Loucy (cell line): ENCODE measurements at regions not wholly inside any gene's neighbourhood (a gene's known extent, or its start where the extent isn't known, plus 50 kb on each side); places are given as distances from the start of the nearest gene placed in this dataset.

Experiments
- H2AFZ ChIP-seq: fragments of 200-600 bp; sonication (generic); 2 replicates; pipeline ENCODE4 v1.6.0; 2016; ENCODE audit warnings: antibody characterized with exemption, mild to moderate bottlenecking, low read length, moderate library complexity
- H3F3A ChIP-seq: fragments of 200-600 bp; 2 replicates; pipeline ENCODE4 v1.6.0; 2016; ENCODE audit warnings: antibody characterized with exemption, low read depth, mild to moderate bottlenecking
- H3K27me3 ChIP-seq: fragments of 200-600 bp; sonication (generic); 2 replicates; pipeline ENCODE4 v1.6.1; 2014; ENCODE audit warnings: low read length, mild to moderate bottlenecking; ENCODE audit not compliant: insufficient read depth, poor library complexity, severe bottlenecking
- H3K36me3 ChIP-seq: fragments of 200-600 bp; sonication (generic); 2 replicates; pipeline ENCODE4 v1.6.1; 2016; ENCODE audit warnings: low read length; ENCODE audit not compliant: insufficient read depth
- H3K4me1 ChIP-seq: fragments of 200-600 bp; sonication (generic); 2 replicates; pipeline ENCODE4 v1.5.1; 2014; ENCODE audit warnings: low read length, mild to moderate bottlenecking; ENCODE audit not compliant: insufficient read depth, poor library complexity, severe bottlenecking
- H3K4me2 ChIP-seq: fragments of 200-600 bp; sonication (generic); 2 replicates; pipeline ENCODE4 v1.6.0; 2014; ENCODE audit warnings: antibody characterized with exemption, low read length, low read depth, mild to moderate bottlenecking; ENCODE audit not compliant: poor library complexity, severe bottlenecking
- H3K4me3 ChIP-seq: fragments of 200-600 bp; sonication (generic); 2 replicates; pipeline ENCODE4 v1.5.1; 2014; ENCODE audit warnings: low read length, mild to moderate bottlenecking, mixed read lengths; ENCODE audit not compliant: poor library complexity, severe bottlenecking
- H3K79me2 ChIP-seq: fragments of 200-600 bp; sonication (generic); 2 replicates; pipeline ENCODE4 v1.6.1; 2014; ENCODE audit warnings: low read length; ENCODE audit not compliant: insufficient read depth
- H3K9ac ChIP-seq: fragments of 200-600 bp; sonication (generic); 2 replicates; pipeline ENCODE4 v1.6.0; 2014; ENCODE audit warnings: mild to moderate bottlenecking, low read depth, low read length, moderate library complexity; ENCODE audit not compliant: poor library complexity, severe bottlenecking
- H3K9me2 ChIP-seq: fragments of 200-600 bp; sonication (generic); replicated peaks from 2 replicates; pipeline ENCODE4 v1.6.1; 2016; ENCODE audit warnings: low read depth, low read length, mixed read lengths
- H3K9me3 ChIP-seq: fragments of 200-600 bp; sonication (generic); 2 replicates; pipeline ENCODE4 v1.6.1; 2014; ENCODE audit warnings: mild to moderate bottlenecking, antibody characterized with exemption, low read length, low read depth; ENCODE audit not compliant: insufficient read depth
- H4K20me1 ChIP-seq: fragments of 200-600 bp; sonication (generic); 2 replicates; pipeline ENCODE4 v1.6.0; 2014; ENCODE audit warnings: antibody characterized with exemption, low read length, mild to moderate bottlenecking; ENCODE audit not compliant: insufficient read depth, poor library complexity, severe bottlenecking
- EZH2phosphoT487 ChIP-seq: fragments of 200-600 bp; IDR thresholded peaks from 2 replicates; pipeline ENCODE4 v1.6.1; 2018; ENCODE audit warnings: antibody characterized with exemption, mild to moderate bottlenecking, moderate library complexity, borderline replicate concordance
- TF ChIP-seq, protein P1 (sequence below): fragments of 200-600 bp; sonication (generic); conservative IDR thresholded peaks from 2 replicates; pipeline ENCODE4 v1.5.1; 2014; ENCODE audit warnings: mild to moderate bottlenecking, antibody characterized with exemption, low read length

DNA sequence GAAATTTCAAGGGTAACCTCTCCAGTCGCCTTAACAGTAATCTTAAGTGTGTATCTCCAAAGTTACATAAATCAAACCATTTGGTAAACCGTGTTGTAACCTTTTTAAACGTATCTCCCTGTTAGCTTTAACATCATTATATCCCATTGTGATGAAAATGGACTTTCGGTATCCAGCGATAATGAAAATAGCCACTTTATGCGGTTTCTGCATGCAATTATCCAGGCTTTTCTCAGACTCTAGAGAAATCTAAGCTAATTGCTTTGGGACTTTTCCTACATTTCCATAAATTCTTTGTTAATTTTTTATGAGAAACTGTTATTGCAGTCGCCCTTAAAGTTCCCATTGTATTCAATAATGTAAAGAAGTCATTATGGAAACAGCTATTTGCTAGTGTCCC, 170.7 kb downstream of the ZNF608 start:
- H3K9me3 ChIP-seq, result no peaks in the 10 kb centered on the region
- no peaks in the 10 kb centered on the region for H3K4me1 ChIP-seq
- no peaks in the 10 kb centered on the region for H3K79me2 ChIP-seq
- no peaks in the 10 kb centered on the region for H3F3A ChIP-seq
- H3K27me3 ChIP-seq, result no peaks in the 10 kb centered on the region
- H2AFZ ChIP-seq, result no peak overlapping the region
- TF ChIP-seq EZH2phosphoT487, result no peak
- TF ChIP-seq, protein P1, sequence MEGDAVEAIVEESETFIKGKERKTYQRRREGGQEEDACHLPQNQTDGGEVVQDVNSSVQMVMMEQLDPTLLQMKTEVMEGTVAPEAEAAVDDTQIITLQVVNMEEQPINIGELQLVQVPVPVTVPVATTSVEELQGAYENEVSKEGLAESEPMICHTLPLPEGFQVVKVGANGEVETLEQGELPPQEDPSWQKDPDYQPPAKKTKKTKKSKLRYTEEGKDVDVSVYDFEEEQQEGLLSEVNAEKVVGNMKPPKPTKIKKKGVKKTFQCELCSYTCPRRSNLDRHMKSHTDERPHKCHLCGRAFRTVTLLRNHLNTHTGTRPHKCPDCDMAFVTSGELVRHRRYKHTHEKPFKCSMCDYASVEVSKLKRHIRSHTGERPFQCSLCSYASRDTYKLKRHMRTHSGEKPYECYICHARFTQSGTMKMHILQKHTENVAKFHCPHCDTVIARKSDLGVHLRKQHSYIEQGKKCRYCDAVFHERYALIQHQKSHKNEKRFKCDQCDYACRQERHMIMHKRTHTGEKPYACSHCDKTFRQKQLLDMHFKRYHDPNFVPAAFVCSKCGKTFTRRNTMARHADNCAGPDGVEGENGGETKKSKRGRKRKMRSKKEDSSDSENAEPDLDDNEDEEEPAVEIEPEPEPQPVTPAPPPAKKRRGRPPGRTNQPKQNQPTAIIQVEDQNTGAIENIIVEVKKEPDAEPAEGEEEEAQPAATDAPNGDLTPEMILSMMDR, result no peak
- no peaks in the 10 kb centered on the region for H4K20me1 ChIP-seq
- no peak overlapping the region for H3K4me3 ChIP-seq
- no peak overlapping the region for H3K9ac ChIP-seq
- H3K4me2 ChIP-seq, result no peak overlapping the region
- H3K36me3 ChIP-seq, result no peaks in the 10 kb centered on the region
- H3K9me2 ChIP-seq, result no peaks in the 10 kb centered on the region

DNA sequence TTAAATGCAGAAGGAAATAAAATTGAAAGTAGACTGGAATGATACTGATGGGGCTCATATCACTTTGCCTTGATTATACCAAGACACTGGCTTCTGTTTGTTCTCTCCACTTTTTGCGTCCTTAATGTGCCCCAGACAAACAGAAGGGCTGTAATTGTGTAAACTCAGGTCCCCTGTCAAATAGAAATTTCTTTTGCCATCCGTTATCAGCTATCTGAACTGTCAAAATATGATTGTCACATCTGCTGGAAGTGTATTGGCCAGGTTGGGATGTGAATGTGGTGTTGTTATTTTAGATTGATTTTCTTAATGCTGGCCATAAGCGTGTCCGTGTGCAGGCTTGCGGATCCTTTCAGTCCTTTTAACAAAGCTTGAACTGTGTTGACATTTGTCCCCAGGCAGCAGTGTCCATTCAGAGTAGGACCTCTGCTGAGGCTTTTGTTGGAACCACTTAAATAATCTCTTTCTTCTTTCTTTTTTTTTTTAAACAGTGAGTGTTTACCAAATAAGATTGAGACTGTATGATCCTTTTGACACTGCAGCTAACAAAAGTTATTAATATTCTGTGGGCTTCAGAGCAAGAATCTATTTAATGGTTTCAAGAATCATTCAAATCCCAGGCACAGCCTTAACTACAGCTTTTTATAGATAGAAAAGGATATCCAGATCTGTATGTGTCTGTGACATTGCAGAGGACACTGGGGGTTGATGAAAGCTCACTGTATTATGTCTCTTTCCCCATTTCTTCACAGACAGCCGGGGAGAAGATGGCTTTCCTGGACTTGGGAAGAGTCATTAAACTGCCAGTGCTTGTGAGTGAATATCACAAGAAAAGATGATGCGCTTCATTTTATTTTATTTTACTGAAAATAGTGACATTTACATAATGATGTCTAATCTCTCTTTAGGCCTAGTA, 171.7 kb downstream of the ZNF608 start:
- Histone ChIP-seq H3K4me3 (no peak overlapping the region), H3K9me2 (no peaks in the 10 kb centered on the region), H3K4me1 (no peaks in the 10 kb centered on the region), H3K79me2 (no peaks in the 10 kb centered on the region), H3K36me3 (no peaks in the 10 kb centered on the region), H3K4me2 (no peak overlapping the region), H3K9me3 (no peaks in the 10 kb centered on the region), H2AFZ (no peak overlapping the region), H4K20me1 (no peaks in the 10 kb centered on the region), H3K9ac (no peak overlapping the region), H3F3A (no peaks in the 10 kb centered on the region), H3K27me3 (no peaks in the 10 kb centered on the region)
- no peak for TF ChIP-seq EZH2phosphoT487
- TF ChIP-seq, protein P1, result no peak

DNA sequence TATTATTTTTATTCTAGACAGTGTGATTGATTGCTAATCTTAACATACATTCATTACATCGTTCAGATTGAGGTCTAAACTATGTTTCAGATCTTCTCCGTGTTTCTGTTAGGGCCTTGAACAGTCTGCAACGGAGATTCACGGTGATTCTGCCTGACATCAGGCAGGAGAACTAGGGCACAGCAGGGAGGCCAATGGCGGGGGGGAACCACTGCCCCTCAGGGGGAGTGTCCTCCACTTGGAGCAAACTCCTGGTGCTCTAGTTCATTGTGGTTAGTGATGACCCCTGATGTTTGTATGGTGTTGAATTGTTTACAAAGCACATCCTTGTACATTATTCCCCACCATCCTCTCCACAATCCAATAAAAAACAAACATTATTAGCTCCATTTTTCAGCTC, 173.5 kb downstream of the ZNF608 start:
- TF ChIP-seq, protein P1, result no peak
- TF ChIP-seq EZH2phosphoT487, result no peak
- H3K4me3 ChIP-seq, result no peak overlapping the region
- no peaks in the 10 kb centered on the region for H3K9me3 ChIP-seq
- H3K4me2 ChIP-seq, result no peak overlapping the region
- no peaks in the 10 kb centered on the region for H3K27me3 ChIP-seq
- H2AFZ ChIP-seq, result no peak overlapping the region
- H3K4me1 ChIP-seq, result no peaks in the 10 kb centered on the region
- no peaks in the 10 kb centered on the region for H3F3A ChIP-seq
- no peaks in the 10 kb centered on the region for H4K20me1 ChIP-seq
- H3K9ac ChIP-seq, result no peak overlapping the region
- no peaks in the 10 kb centered on the region for H3K36me3 ChIP-seq
- no peaks in the 10 kb centered on the region for H3K9me2 ChIP-seq
- no peaks in the 10 kb centered on the region for H3K79me2 ChIP-seq
